ENCODE measurements at regions not wholly inside any gene's neighbourhood (a gene's known extent, or its start where the extent isn't known, plus 50 kb on each side); places are given as distances from the start of the nearest gene placed in this dataset.

DNA sequence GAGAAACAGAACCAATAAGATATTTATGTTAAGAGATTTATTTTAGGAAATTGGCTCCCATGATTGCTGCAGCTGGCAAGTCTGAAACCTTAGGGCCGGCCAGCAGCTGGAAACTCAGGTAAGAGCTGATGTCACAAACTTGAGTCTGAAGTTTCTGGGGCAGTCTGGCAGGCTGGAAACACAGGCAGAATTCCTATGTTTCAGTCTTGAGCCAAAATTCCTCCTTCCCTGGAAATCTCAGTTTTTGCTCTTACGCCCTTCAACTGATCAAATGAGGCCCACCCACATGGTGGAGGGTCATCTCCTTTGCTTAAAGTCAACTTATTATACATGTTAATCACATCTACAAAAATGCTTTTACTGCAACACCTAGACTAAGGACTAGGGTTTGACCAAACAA lies 184.1 kb downstream of the SOD2 start:
- Histone ChIP-seq H3T11ph (ENCODE audit: low read length) (no peak overlapping the region), H3K23ac (ENCODE audit: insufficient read length, low read depth, low read length) (no peak overlapping the region), H3K18ac (ENCODE audit: insufficient read length, low read depth, low read length) (no peak overlapping the region), H3K9ac (ENCODE audit: extremely low read depth, insufficient read length, low read length) (no peak overlapping the region), H3K27me3 (ENCODE audit: insufficient read depth, low read length) (no peaks in the 10 kb centered on the region), H2BK12ac (ENCODE audit: insufficient read length, low read depth, low read length) (no peak overlapping the region), H3K79me2 (ENCODE audit: insufficient read depth, low read length) (no peaks in the 10 kb centered on the region), H4K91ac (ENCODE audit: insufficient read length, low read depth, low read length) (no peak overlapping the region), H3K4me2 (ENCODE audit: insufficient read depth, insufficient read length, low read length) (no peak overlapping the region), H4K8ac (replicated peaks; ENCODE audit: insufficient read length, low read depth, low read length) (no peak overlapping the region), H3K27ac (ENCODE audit: insufficient read length, low read depth, low read length) (no peak overlapping the region), H3K9me3 (ENCODE audit: control insufficient read depth, low read depth, low read length) (no peaks in the 10 kb centered on the region), H3K4me1 (ENCODE audit: insufficient read depth, low read length) (no peaks in the 10 kb centered on the region), H2BK20ac (ENCODE audit: low read depth, low read length, poor library complexity, severe bottlenecking) (no peak overlapping the region), H2BK15ac (ENCODE audit: low read depth, low read length) (no peak overlapping the region), H3K56ac (ENCODE audit: insufficient read length, low read depth, low read length) (no peak overlapping the region), H3K79me1 (ENCODE audit: insufficient read depth, low read depth, low read length, poor library complexity, severe bottlenecking) (no peaks in the 10 kb centered on the region), H3K4ac (ENCODE audit: low read depth, low read length) (no peak overlapping the region), H2AK5ac (ENCODE audit: insufficient read length, low read length) (no peak overlapping the region), H3K23me2 (ENCODE audit: insufficient read length, low read depth, low read length, poor library complexity, severe bottlenecking) (no peaks in the 10 kb centered on the region), H3K14ac (ENCODE audit: insufficient read depth, low read length) (no peak overlapping the region), H4K20me1 (ENCODE audit: control insufficient read depth, insufficient read depth, insufficient read length) (no peaks in the 10 kb centered on the region), H2BK5ac (ENCODE audit: insufficient read length, low read length) (no peak overlapping the region), H4K5ac (ENCODE audit: insufficient read length, low read depth, low read length) (no peak overlapping the region), H2BK120ac (ENCODE audit: low read depth, low read length, poor library complexity, severe bottlenecking) (no peak overlapping the region), H2AFZ (ENCODE audit: low read length) (no peak overlapping the region)
- Mint-ChIP-seq H3K36me3 (ENCODE audit: insufficient read depth in 1 of 3, low read depth in 3 of 3) (no peaks in the 10 kb centered on the region), H3K27me3 (ENCODE audit: low read depth) (peaks cover 5% of the 10 kb centered on the region), H3K27ac (no peak overlapping the region), H3K4me1 (no peaks in the 10 kb centered on the region), H3K9me3 (peaks cover 0 to 32% of the 10 kb centered on the region in 2 experiments; a peak in 2 of 5 replicates), H3K4me3 (no peak overlapping the region)
- WGBS (ENCODE audit: extremely low coverage, insufficient read length, low lambda C conversion rate): no CpG with 5 or more reads among the region's 2 CpGs
- TF ChIP-seq, protein P1, sequence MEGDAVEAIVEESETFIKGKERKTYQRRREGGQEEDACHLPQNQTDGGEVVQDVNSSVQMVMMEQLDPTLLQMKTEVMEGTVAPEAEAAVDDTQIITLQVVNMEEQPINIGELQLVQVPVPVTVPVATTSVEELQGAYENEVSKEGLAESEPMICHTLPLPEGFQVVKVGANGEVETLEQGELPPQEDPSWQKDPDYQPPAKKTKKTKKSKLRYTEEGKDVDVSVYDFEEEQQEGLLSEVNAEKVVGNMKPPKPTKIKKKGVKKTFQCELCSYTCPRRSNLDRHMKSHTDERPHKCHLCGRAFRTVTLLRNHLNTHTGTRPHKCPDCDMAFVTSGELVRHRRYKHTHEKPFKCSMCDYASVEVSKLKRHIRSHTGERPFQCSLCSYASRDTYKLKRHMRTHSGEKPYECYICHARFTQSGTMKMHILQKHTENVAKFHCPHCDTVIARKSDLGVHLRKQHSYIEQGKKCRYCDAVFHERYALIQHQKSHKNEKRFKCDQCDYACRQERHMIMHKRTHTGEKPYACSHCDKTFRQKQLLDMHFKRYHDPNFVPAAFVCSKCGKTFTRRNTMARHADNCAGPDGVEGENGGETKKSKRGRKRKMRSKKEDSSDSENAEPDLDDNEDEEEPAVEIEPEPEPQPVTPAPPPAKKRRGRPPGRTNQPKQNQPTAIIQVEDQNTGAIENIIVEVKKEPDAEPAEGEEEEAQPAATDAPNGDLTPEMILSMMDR (conservative IDR thresholded peaks at IDR 0.05): no peak
- DNase-seq: no peak

All from H9 (cell line).